ENCODE measurements at regions not wholly inside any gene's neighbourhood (a gene's known extent, or its start where the extent isn't known, plus 50 kb on each side); places are given as distances from the start of the nearest gene placed in this dataset.
"Not testable (repeated sequence)": the region's sequence is repeated elsewhere in the genome, so short reads cannot be mapped to it uniquely, and the experiment has no call there.

DNA sequence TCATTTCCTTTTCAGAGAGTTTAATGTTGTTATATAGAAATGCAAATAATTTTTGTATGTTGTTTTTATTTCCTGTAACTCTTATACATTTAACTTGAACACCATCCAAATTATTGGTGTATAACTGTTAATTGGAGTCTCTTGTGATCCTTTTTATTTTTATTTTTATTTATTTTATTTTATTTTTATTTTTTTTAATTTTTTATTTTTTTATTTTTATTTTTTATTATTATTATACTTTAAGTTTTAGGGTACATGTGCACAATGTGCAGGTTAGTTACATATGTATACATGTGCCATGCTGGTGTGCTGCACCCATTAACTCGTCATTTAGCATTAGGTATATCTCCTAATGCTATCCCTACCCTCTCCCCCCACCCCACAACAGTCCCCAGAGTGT, 71.2 kb upstream of the LYPLAL1 start:
- H3K18ac ChIP-seq (ENCODE audit: low read length); H2BK12ac ChIP-seq (ENCODE audit: low read length); H3K4me3 ChIP-seq (ENCODE audit: low read length in 2 of 2); H3K36me3 ChIP-seq (replicated peaks in 1 of 2; ENCODE audit: control insufficient read depth in 2 of 2, insufficient read depth in 2 of 2, low read length in 2 of 2); H3K23ac ChIP-seq (ENCODE audit: low read depth, low read length, poor library complexity); H3K9me3 ChIP-seq (replicated peaks in 1 of 2; ENCODE audit: control insufficient read depth in 2 of 2, insufficient read depth in 1 of 2, low read depth in 1 of 2, low read length in 2 of 2); H3K27me3 ChIP-seq (ENCODE audit: control insufficient read depth in 3 of 3, insufficient read depth in 3 of 3, low read depth in 1 of 3, low read length in 3 of 3); H4K91ac ChIP-seq (ENCODE audit: low read depth, low read length, poor library complexity); H3K4me1 ChIP-seq (ENCODE audit: control insufficient read depth in 2 of 2, insufficient read depth in 1 of 2, low read depth in 1 of 2, low read length in 2 of 2); H2BK5ac ChIP-seq (ENCODE audit: low read length); H2BK120ac ChIP-seq (ENCODE audit: low read depth, low read length); H2AK5ac ChIP-seq (ENCODE audit: low read depth, low read length); H2BK15ac ChIP-seq (ENCODE audit: low read length); H3K79me1 ChIP-seq (ENCODE audit: low read depth, low read length); H3K14ac ChIP-seq (ENCODE audit: low read length); H3K4ac ChIP-seq (ENCODE audit: low read length); H2AFZ ChIP-seq (ENCODE audit: low read length); H4K8ac ChIP-seq (ENCODE audit: low read depth, low read length); H3K27ac ChIP-seq (replicated peaks; ENCODE audit: low read length); H3K4me2 ChIP-seq (ENCODE audit: insufficient read depth, low read length, poor library complexity, severe bottlenecking); DNase-seq (ENCODE audit: low spot score); H3K9ac ChIP-seq (ENCODE audit: low read depth, low read length, poor library complexity): not testable (repeated sequence)
- no CpG with 5 or more reads among the region's 1 CpG for WGBS, 2 donors (ENCODE audit: extremely low coverage in 2 of 2, insufficient read length in 2 of 2, insufficient replicate concordance in 1 of 2)

DNA sequence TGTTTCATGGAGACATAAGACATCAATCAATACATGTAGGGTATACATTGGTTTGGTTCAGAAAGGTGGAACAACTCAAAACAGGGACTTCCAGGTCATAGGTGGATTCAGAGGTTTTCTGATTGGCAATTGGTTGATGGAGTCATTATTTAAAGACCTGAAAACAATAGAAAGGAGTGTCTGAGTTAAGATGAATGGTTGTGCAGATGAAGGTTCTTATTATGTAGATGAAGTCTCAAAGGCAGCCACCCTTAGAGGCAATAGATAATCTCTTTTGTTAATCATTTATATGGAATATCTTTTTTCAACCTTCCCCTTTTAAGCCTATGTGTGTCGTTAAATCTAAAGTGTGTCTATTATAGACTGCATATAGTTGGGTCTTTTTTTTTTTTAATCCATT, 67.8 kb upstream of the LYPLAL1 start:
- Histone ChIP-seq H2BK12ac (ENCODE audit: low read length) (no peak overlapping the region), H4K8ac (ENCODE audit: low read depth, low read length) (no peak overlapping the region), H2BK15ac (ENCODE audit: low read length) (no peak overlapping the region), H3K23ac (ENCODE audit: low read depth, low read length, poor library complexity) (no peak overlapping the region), H3K4me1 (ENCODE audit: control insufficient read depth in 2 of 2, insufficient read depth in 1 of 2, low read depth in 1 of 2, low read length in 2 of 2) (no peaks in the 10 kb centered on the region), H3K36me3 (replicated peaks in 1 of 2; ENCODE audit: control insufficient read depth in 2 of 2, insufficient read depth in 2 of 2, low read length in 2 of 2) (no peaks in the 10 kb centered on the region), H3K14ac (ENCODE audit: low read length) (no peak overlapping the region), H3K9me3 (replicated peaks in 1 of 2; ENCODE audit: control insufficient read depth in 2 of 2, insufficient read depth in 1 of 2, low read depth in 1 of 2, low read length in 2 of 2) (no peaks in the 10 kb centered on the region), H4K91ac (ENCODE audit: low read depth, low read length, poor library complexity) (no peak overlapping the region), H3K9ac (ENCODE audit: low read depth, low read length, poor library complexity) (no peak overlapping the region), H2AK5ac (ENCODE audit: low read depth, low read length) (no peak overlapping the region), H2AFZ (ENCODE audit: low read length) (no peak overlapping the region), H3K27ac (replicated peaks; ENCODE audit: low read length) (no peak overlapping the region), H3K27me3 (ENCODE audit: control insufficient read depth in 3 of 3, insufficient read depth in 3 of 3, low read depth in 1 of 3, low read length in 3 of 3) (no peaks in the 10 kb centered on the region), H3K4me2 (ENCODE audit: insufficient read depth, low read length, poor library complexity, severe bottlenecking) (no peak overlapping the region), H2BK5ac (ENCODE audit: low read length) (no peak overlapping the region), H2BK120ac (ENCODE audit: low read depth, low read length) (no peak overlapping the region), H3K4ac (ENCODE audit: low read length) (no peak overlapping the region), H3K79me1 (ENCODE audit: low read depth, low read length) (no peaks in the 10 kb centered on the region), H3K18ac (ENCODE audit: low read length) (no peak overlapping the region), H3K4me3 (ENCODE audit: low read length in 2 of 2) (no peak overlapping the region)
- WGBS, 2 donors (ENCODE audit: extremely low coverage in 2 of 2, insufficient read length in 2 of 2, insufficient replicate concordance in 1 of 2): no CpG with 5 or more reads among the region's 1 CpG
- no peak for DNase-seq (ENCODE audit: low spot score)

DNA sequence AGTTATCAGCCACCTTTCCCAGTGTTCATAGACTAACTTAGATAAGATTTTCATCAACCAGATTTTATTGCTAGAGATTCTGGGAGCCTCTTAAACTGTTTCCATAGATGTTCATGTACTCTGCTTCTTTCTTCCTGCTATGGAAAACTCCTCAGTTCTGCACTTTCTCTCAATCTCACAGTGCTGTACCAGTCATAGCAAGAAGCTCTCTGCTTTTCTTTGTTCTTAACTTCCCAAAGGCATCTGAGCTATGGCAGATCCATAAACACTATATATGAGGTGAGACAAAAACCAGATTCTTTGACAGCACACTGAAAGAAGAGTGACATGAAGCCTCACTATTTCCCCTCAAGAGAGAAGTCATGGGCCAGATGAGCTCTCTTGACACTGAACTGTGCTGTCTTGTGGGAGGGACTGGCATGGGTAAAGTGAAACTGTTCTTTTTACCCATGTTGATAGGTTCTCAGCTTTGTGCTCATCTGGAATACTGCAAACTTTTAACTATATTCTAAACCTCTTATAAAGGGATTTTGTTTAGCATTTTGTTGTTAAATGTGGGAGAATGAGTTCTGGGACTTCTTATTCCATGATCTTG, 64.2 kb upstream of the LYPLAL1 start:
- no peaks in the 10 kb centered on the region for H3K79me1 ChIP-seq (ENCODE audit: low read depth, low read length)

DNA sequence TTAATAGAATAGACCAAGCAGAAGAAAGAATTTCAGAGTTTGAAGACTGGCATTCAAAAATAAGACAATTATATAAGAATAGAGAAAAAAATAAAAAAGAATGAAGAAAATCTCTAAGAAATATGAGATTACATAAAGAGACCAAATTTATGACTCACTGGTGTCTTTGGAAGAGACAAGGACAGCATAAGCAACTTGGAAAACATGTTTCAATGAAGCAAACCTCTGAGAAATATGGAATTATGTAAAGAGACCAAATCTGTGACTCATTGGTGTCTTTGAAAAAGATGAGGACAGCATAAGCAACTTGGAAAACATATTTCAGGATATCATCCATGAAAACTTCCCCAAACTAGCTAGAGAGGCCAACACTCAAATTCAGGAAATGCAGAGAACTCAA, 60.4 kb upstream of the LYPLAL1 start:
- Histone ChIP-seq H2BK12ac (ENCODE audit: low read length) (no peak overlapping the region), H3K4me2 (ENCODE audit: insufficient read depth, low read length, poor library complexity, severe bottlenecking) (no peak overlapping the region), H4K8ac (ENCODE audit: low read depth, low read length) (no peak overlapping the region), H2AFZ (ENCODE audit: low read length) (no peak overlapping the region), H3K4me1 (ENCODE audit: control insufficient read depth in 2 of 2, insufficient read depth in 1 of 2, low read depth in 1 of 2, low read length in 2 of 2) (no peaks in the 10 kb centered on the region), H3K23ac (ENCODE audit: low read depth, low read length, poor library complexity) (no peak overlapping the region), H3K4ac (ENCODE audit: low read length) (no peak overlapping the region), H3K9me3 (replicated peaks in 1 of 2; ENCODE audit: control insufficient read depth in 2 of 2, insufficient read depth in 1 of 2, low read depth in 1 of 2, low read length in 2 of 2) (no peaks in the 10 kb centered on the region), H2AK5ac (ENCODE audit: low read depth, low read length) (no peak overlapping the region), H2BK15ac (ENCODE audit: low read length) (no peak overlapping the region), H3K79me1 (ENCODE audit: low read depth, low read length) (no peaks in the 10 kb centered on the region), H3K27ac (replicated peaks; ENCODE audit: low read length) (no peak overlapping the region), H3K27me3 (ENCODE audit: control insufficient read depth in 3 of 3, insufficient read depth in 3 of 3, low read depth in 1 of 3, low read length in 3 of 3) (no peaks in the 10 kb centered on the region), H3K14ac (ENCODE audit: low read length) (no peak overlapping the region), H3K36me3 (replicated peaks in 1 of 2; ENCODE audit: control insufficient read depth in 2 of 2, insufficient read depth in 2 of 2, low read length in 2 of 2) (no peaks in the 10 kb centered on the region), H3K9ac (ENCODE audit: low read depth, low read length, poor library complexity) (no peak overlapping the region), H4K91ac (ENCODE audit: low read depth, low read length, poor library complexity) (no peak overlapping the region), H2BK120ac (ENCODE audit: low read depth, low read length) (no peak overlapping the region), H2BK5ac (ENCODE audit: low read length) (no peak overlapping the region), H3K4me3 (ENCODE audit: low read length in 2 of 2) (no peak overlapping the region), H3K18ac (ENCODE audit: low read length) (no peak overlapping the region)
- DNase-seq (ENCODE audit: low spot score): no peak

More for the DNA sequence above, 64.2 kb upstream of the LYPLAL1 start:
- DNase-seq (ENCODE audit: low spot score): no peak
- no peak overlapping the region for H3K14ac ChIP-seq (ENCODE audit: low read length)
- no peaks in the 10 kb centered on the region for H3K27me3 ChIP-seq (ENCODE audit: control insufficient read depth in 3 of 3, insufficient read depth in 3 of 3, low read depth in 1 of 3, low read length in 3 of 3)
- H3K9ac ChIP-seq (ENCODE audit: low read depth, low read length, poor library complexity): no peak overlapping the region
- no peak overlapping the region for H3K4me2 ChIP-seq (ENCODE audit: insufficient read depth, low read length, poor library complexity, severe bottlenecking)
- no peak overlapping the region for H3K4ac ChIP-seq (ENCODE audit: low read length)
- H4K8ac ChIP-seq (ENCODE audit: low read depth, low read length): no peak overlapping the region
- H3K27ac ChIP-seq (replicated peaks; ENCODE audit: low read length): no peak overlapping the region
- H3K36me3 ChIP-seq (replicated peaks in 1 of 2; ENCODE audit: control insufficient read depth in 2 of 2, insufficient read depth in 2 of 2, low read length in 2 of 2): no peaks in the 10 kb centered on the region
- no peaks in the 10 kb centered on the region for H3K4me1 ChIP-seq (ENCODE audit: control insufficient read depth in 2 of 2, insufficient read depth in 1 of 2, low read depth in 1 of 2, low read length in 2 of 2)
- H2BK15ac ChIP-seq (ENCODE audit: low read length): no peak overlapping the region
- no peak overlapping the region for H3K4me3 ChIP-seq (ENCODE audit: low read length in 2 of 2)
- no peak overlapping the region for H3K18ac ChIP-seq (ENCODE audit: low read length)
- H2BK5ac ChIP-seq (ENCODE audit: low read length): no peak overlapping the region
- no peaks in the 10 kb centered on the region for H3K9me3 ChIP-seq (replicated peaks in 1 of 2; ENCODE audit: control insufficient read depth in 2 of 2, insufficient read depth in 1 of 2, low read depth in 1 of 2, low read length in 2 of 2)
- no peak overlapping the region for H2BK120ac ChIP-seq (ENCODE audit: low read depth, low read length)
- H3K23ac ChIP-seq (ENCODE audit: low read depth, low read length, poor library complexity): no peak overlapping the region
- no peak overlapping the region for H2AK5ac ChIP-seq (ENCODE audit: low read depth, low read length)
- H2BK12ac ChIP-seq (ENCODE audit: low read length): no peak overlapping the region
- H2AFZ ChIP-seq (ENCODE audit: low read length): no peak overlapping the region
- no peak overlapping the region for H4K91ac ChIP-seq (ENCODE audit: low read depth, low read length, poor library complexity)
